H1 (cell line): ENCODE measurements at regions not wholly inside any gene's neighbourhood (a gene's known extent, or its start where the extent isn't known, plus 50 kb on each side); places are given as distances from the start of the nearest gene placed in this dataset.

Experiments used
- CTCF ChIA-PET: fragments of 300-600 bp; sonication (Branson Sonifier 250); formaldehyde crosslinking; loops from one replicate; lab custom pipeline; 2021; ENCODE audit not compliant: partially characterized antibody; lab: Charles Lee
- POLR2A ChIA-PET: fragments of 300-600 bp; sonication (Branson Sonifier 250); formaldehyde crosslinking; loops from one replicate; lab custom pipeline; 2021; ENCODE audit warnings: inconsistent platforms; ENCODE audit not compliant: partially characterized antibody; lab: Charles Lee
- DNase-seq, 2 experiments: peaks; one replicate each; pipeline versions ENCODE4 v3.0.0 to v3.0.0-alpha.2; 2010 to 2022; ENCODE audit warnings: low spot score in 2 of 2, low read depth in 1 of 2, mixed read lengths in 1 of 2
- FAIRE-seq: peaks from 2 replicates; lab custom pipeline; 2011; peaks lifted over from hg19 to GRCh38; lab: Jason Lieb, UNC
- H2AFZ ChIP-seq: 2 replicates; pipeline ENCODE4 v1.8.1; 2012; ENCODE audit warnings: low read length, inconsistent platforms
- H2AK5ac ChIP-seq: 2 replicates; pipeline ENCODE4 v1.6.1; 2013; ENCODE audit warnings: low read depth, low read length
- H2BK120ac ChIP-seq: replicated peaks from 2 replicates; pipeline ENCODE3; 2013; ENCODE audit warnings: low read depth, low read length, inconsistent platforms
- H2BK12ac ChIP-seq: 2 replicates; pipeline ENCODE4 v1.6.1; 2013; ENCODE audit warnings: low read depth, low read length
- H2BK15ac ChIP-seq: 2 replicates; pipeline ENCODE4 v1.6.1; 2013; ENCODE audit warnings: low read length
- H2BK20ac ChIP-seq: 2 replicates; pipeline ENCODE4 v1.6.1; 2013; ENCODE audit warnings: low read length
- H2BK5ac ChIP-seq: 2 replicates; pipeline ENCODE4 v1.6.1; 2013; ENCODE audit warnings: low read depth, low read length
- H3K14ac ChIP-seq: 2 replicates; pipeline ENCODE4 v1.6.1; 2013; ENCODE audit warnings: inconsistent platforms; ENCODE audit not compliant: insufficient read length
- H3K18ac ChIP-seq: 2 replicates; pipeline ENCODE4 v1.6.1; 2013; ENCODE audit warnings: low read length; ENCODE audit errors: extremely low read depth
- H3K23ac ChIP-seq: 2 replicates; pipeline ENCODE4 v1.6.1; 2013; ENCODE audit warnings: inconsistent platforms; ENCODE audit not compliant: insufficient read length
- H3K23me2 ChIP-seq: 2 replicates; pipeline ENCODE4 v1.6.1; 2013; ENCODE audit warnings: low read depth, low read length
- H3K27ac ChIP-seq: 2 replicates; pipeline ENCODE4 v1.6.1; 2011; ENCODE audit warnings: low read depth, low read length, inconsistent platforms
- H3K27me3 ChIP-seq, 4 experiments: replicated peaks in 1 of 4; 1 replicate in 1 of 4; 2 replicates in 3 of 4; pipeline versions ENCODE4 v1.6.1 to v1.8.1; 2011 to 2013; ENCODE audit warnings: low read length in 3 of 4, mild to moderate bottlenecking in 3 of 4, inconsistent platforms in 2 of 4, mixed read lengths in 2 of 4, moderate library complexity in 1 of 4; ENCODE audit not compliant: control insufficient read depth in 3 of 4, insufficient read depth in 3 of 4; ENCODE audit errors: extremely low read depth in 1 of 4
- H3K36me3 ChIP-seq, 4 experiments: 2 replicates each; pipeline versions ENCODE4 v1.6.1 to v1.8.1; 2011 to 2013; ENCODE audit warnings: mild to moderate bottlenecking in 4 of 4, low read length in 3 of 4, moderate library complexity in 2 of 4, control low read depth in 1 of 4, inconsistent platforms in 1 of 4; ENCODE audit not compliant: insufficient read depth in 4 of 4, control insufficient read depth in 2 of 4
- H3K4ac ChIP-seq: replicated peaks from 2 replicates; pipeline ENCODE3; 2013; ENCODE audit warnings: low read length, low read depth, mixed read lengths, inconsistent platforms; ENCODE audit not compliant: insufficient read length
- H3K4me1 ChIP-seq, 4 experiments: replicated peaks in 1 of 4; 1 replicate in 1 of 4; 2 replicates in 3 of 4; pipeline versions ENCODE4 v1.6.1 to v1.8.1; 2011 to 2013; ENCODE audit warnings: low read length in 3 of 4, inconsistent platforms in 2 of 4, mixed read lengths in 1 of 4; ENCODE audit not compliant: insufficient read depth in 4 of 4, control insufficient read depth in 3 of 4
- H3K4me2 ChIP-seq, 2 experiments: 2 replicates each; pipeline versions ENCODE4 v1.6.1 to v1.8.1; 2011 to 2013; ENCODE audit warnings: low read depth in 2 of 2, low read length in 2 of 2, control low read depth in 1 of 2, inconsistent platforms in 1 of 2, mild to moderate bottlenecking in 1 of 2; ENCODE audit not compliant: insufficient read depth in 1 of 2
- H3K4me3 ChIP-seq, 4 experiments: fragments of 200-600, 300-600 bp in 1 of 4; sonication (generic), shearing (Covaris generic), sonication (Bioruptor Twin) in 1 of 4; 2 replicates each; pipeline versions ENCODE4 v1.5.1 to v1.8.1; 2011 to 2016; ENCODE audit warnings: low read length in 4 of 4, low read depth in 3 of 4, control low read depth in 2 of 4, inconsistent platforms in 2 of 4, mild to moderate bottlenecking in 2 of 4, mixed read lengths in 1 of 4, moderate library complexity in 1 of 4; ENCODE audit not compliant: insufficient read depth in 2 of 4; ENCODE audit errors: extremely low read depth in 1 of 4
- H3K56ac ChIP-seq: replicated peaks from 2 replicates; pipeline ENCODE3; 2013; ENCODE audit warnings: low read depth, mild to moderate bottlenecking, mixed read lengths, low read length, inconsistent platforms; ENCODE audit not compliant: insufficient read length
- H3K79me1 ChIP-seq: 2 replicates; pipeline ENCODE4 v1.6.1; 2013; ENCODE audit warnings: low read depth, low read length, control low read depth
- H3K79me2 ChIP-seq, 2 experiments: 2 replicates each; pipeline versions ENCODE4 v1.6.1 to v1.8.1; 2012 to 2013; ENCODE audit warnings: low read length in 2 of 2, mild to moderate bottlenecking in 2 of 2, inconsistent platforms in 1 of 2; ENCODE audit not compliant: insufficient read depth in 2 of 2, control insufficient read depth in 1 of 2
- H3K9ac ChIP-seq, 4 experiments: replicated peaks in 1 of 4; 1 replicate in 1 of 4; 2 replicates in 3 of 4; pipeline versions ENCODE4 v1.6.1 to v1.8.1; 2011 to 2013; ENCODE audit warnings: low read depth in 3 of 4, low read length in 3 of 4, control low read depth in 2 of 4, mild to moderate bottlenecking in 2 of 4, moderate library complexity in 2 of 4, inconsistent platforms in 1 of 4; ENCODE audit errors: extremely low read depth in 1 of 4
- H3K9me3 ChIP-seq, 2 experiments: 2 replicates each; pipeline versions ENCODE4 v1.6.1 to v1.8.1; 2012 to 2013; ENCODE audit warnings: mild to moderate bottlenecking in 2 of 2, moderate library complexity in 2 of 2, control low read depth in 1 of 2, inconsistent platforms in 1 of 2, low read depth in 1 of 2, low read length in 1 of 2, mixed read lengths in 1 of 2; ENCODE audit not compliant: insufficient read depth in 2 of 2
- H4K20me1 ChIP-seq, 2 experiments: replicated peaks in 1 of 2; 2 replicates each; pipeline versions ENCODE3 to v1.8.1; 2011 to 2013; ENCODE audit warnings: inconsistent platforms in 2 of 2, low read length in 2 of 2, mild to moderate bottlenecking in 1 of 2; ENCODE audit not compliant: insufficient read depth in 2 of 2, control insufficient read depth in 1 of 2
- H4K5ac ChIP-seq: 2 replicates; pipeline ENCODE4 v1.6.1; 2013; ENCODE audit warnings: low read length, low read depth, mixed read lengths, inconsistent platforms; ENCODE audit not compliant: insufficient read length
- H4K8ac ChIP-seq: 2 replicates; pipeline ENCODE4 v1.8.0; 2013; ENCODE audit warnings: mild to moderate bottlenecking, moderate library complexity, low read length, inconsistent platforms; ENCODE audit not compliant: insufficient read depth; ENCODE audit errors: extremely low read depth
- H4K91ac ChIP-seq: replicated peaks from 2 replicates; pipeline ENCODE3; 2013; ENCODE audit warnings: low read length, mixed read lengths, inconsistent platforms; ENCODE audit not compliant: insufficient read length
- CBX5 ChIP-seq: fragments of 300-800, 300-1000 bp; sonication (generic); IDR thresholded peaks from 2 replicates; pipeline ENCODE4 v1.7.1; 2016; ENCODE audit warnings: antibody characterized with exemption, low read length, low read depth
- EGR1 ChIP-seq: IDR thresholded peaks from 2 replicates; pipeline ENCODE4 v1.6.1; 2011; ENCODE audit warnings: low read depth, low read length, borderline replicate concordance
- GTF2F1 ChIP-seq: IDR thresholded peaks from 2 replicates; pipeline ENCODE4 v1.6.1; 2012; ENCODE audit warnings: low read depth, low read length, improper control_type of control experiment, borderline replicate concordance
- HDAC2 ChIP-seq, 2 experiments: fragments of 300-600 bp in 1 of 2; sonication (generic) in 1 of 2; IDR thresholded peaks; 2 replicates each; pipeline ENCODE4 v1.6.1; 2011 to 2012; ENCODE audit warnings: low read depth in 2 of 2, low read length in 2 of 2, mild to moderate bottlenecking in 2 of 2, moderate library complexity in 2 of 2, borderline replicate concordance in 1 of 2, inconsistent platforms in 1 of 2
- HDAC6 ChIP-seq: IDR thresholded peaks from one replicate; pipeline ENCODE4 v1.7.1; 2012; ENCODE audit warnings: low read depth, mild to moderate bottlenecking, inconsistent platforms, low read length, moderate library complexity
- KDM4A ChIP-seq: IDR thresholded peaks from one replicate; pipeline ENCODE4 v1.7.1; 2012; ENCODE audit warnings: low read depth, mild to moderate bottlenecking, moderate library complexity, low read length, inconsistent platforms; ENCODE audit not compliant: severe bottlenecking
- POLR2AphosphoS5 ChIP-seq: IDR thresholded peaks from 2 replicates; pipeline ENCODE4 v1.6.1; 2011; ENCODE audit warnings: low read depth, low read length
- RBBP5 ChIP-seq: IDR thresholded peaks from 2 replicates; pipeline ENCODE4 v1.7.1; 2012; ENCODE audit warnings: low read depth, mild to moderate bottlenecking, inconsistent platforms, low read length, moderate library complexity, borderline replicate concordance
- SIRT6 ChIP-seq: IDR thresholded peaks from one replicate; pipeline ENCODE4 v1.7.1; 2012; ENCODE audit warnings: low read length, inconsistent platforms
- SP2 ChIP-seq: IDR thresholded peaks from 2 replicates; pipeline ENCODE4 v1.6.1; 2012; ENCODE audit warnings: mild to moderate bottlenecking, low read length, inconsistent platforms
- SRF ChIP-seq: IDR thresholded peaks from 2 replicates; pipeline ENCODE4 v1.6.1; 2011; ENCODE audit warnings: mild to moderate bottlenecking, low read depth, low read length, moderate library complexity
- TBP ChIP-seq: IDR thresholded peaks from 2 replicates; pipeline ENCODE4 v1.6.1; 2011; ENCODE audit warnings: low read depth, low read length, improper control_type of control experiment
- TF ChIP-seq, protein P1 (sequence below): IDR thresholded peaks from 2 replicates; pipeline ENCODE4 v1.6.1; 2012; ENCODE audit warnings: low read length, inconsistent platforms
- TF ChIP-seq, protein P2 (sequence below): IDR thresholded peaks from 2 replicates; pipeline ENCODE4 v1.6.1; 2012; ENCODE audit warnings: inconsistent platforms

DNA sequence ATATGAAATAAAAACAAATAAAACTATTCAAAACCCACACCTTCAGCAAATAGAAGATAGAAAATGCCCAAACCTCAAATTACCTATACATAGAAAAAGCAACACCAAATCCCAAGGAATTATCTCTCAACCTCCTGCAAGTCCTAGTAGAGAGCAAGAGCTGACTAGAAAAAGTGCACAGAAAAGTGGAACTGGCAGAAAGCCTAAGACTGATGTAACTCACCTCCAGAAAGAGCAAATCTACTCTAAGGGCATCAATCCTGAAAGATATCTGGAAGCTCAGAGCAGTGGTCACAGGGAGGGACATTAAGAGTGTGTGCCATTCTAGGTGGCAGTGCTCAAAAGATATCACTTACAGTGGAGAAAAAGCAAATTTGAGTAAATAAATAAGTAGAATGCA is 62.1 kb upstream of the PLEKHG7 start:
- Histone ChIP-seq H3K36me3 (no peaks in the 10 kb centered on the region), H3K4me3 (no peak overlapping the region), H3K4me2 (no peak overlapping the region), H4K91ac (no peak overlapping the region), H3K9me3 (no peaks in the 10 kb centered on the region), H3K4me1 (no peaks in the 10 kb centered on the region), H4K20me1 (no peaks in the 10 kb centered on the region), H2BK12ac (no peak overlapping the region), H2BK120ac (no peak overlapping the region), H3K56ac (no peak overlapping the region), H4K5ac (no peak overlapping the region), H2BK15ac (no peak overlapping the region), H3K23ac (no peak overlapping the region), H2BK5ac (no peak overlapping the region), H3K27ac (no peak overlapping the region), H3K23me2 (no peaks in the 10 kb centered on the region), H2AK5ac (no peak overlapping the region), H2BK20ac (no peak overlapping the region), H3K27me3 (no peaks in the 10 kb centered on the region), H3K9ac (no peak overlapping the region), H3K79me2 (no peaks in the 10 kb centered on the region), H3K4ac (no peak overlapping the region), H2AFZ (no peak overlapping the region), H4K8ac (no peak overlapping the region), H3K79me1 (no peaks in the 10 kb centered on the region), H3K18ac (no peak overlapping the region), H3K14ac (no peak overlapping the region)
- ChIA-PET CTCF (no interaction called here), POLR2A (no interaction called here)
- DNase-seq (no peak), FAIRE-seq (no peak)
- TF ChIP-seq, protein P1, sequence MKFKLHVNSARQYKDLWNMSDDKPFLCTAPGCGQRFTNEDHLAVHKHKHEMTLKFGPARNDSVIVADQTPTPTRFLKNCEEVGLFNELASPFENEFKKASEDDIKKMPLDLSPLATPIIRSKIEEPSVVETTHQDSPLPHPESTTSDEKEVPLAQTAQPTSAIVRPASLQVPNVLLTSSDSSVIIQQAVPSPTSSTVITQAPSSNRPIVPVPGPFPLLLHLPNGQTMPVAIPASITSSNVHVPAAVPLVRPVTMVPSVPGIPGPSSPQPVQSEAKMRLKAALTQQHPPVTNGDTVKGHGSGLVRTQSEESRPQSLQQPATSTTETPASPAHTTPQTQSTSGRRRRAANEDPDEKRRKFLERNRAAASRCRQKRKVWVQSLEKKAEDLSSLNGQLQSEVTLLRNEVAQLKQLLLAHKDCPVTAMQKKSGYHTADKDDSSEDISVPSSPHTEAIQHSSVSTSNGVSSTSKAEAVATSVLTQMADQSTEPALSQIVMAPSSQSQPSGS = no peak
- TF ChIP-seq TBP (no peak), SP2 (no peak), GTF2F1 (no peak), SIRT6 (no peak), CBX5 (no peak), EGR1 (no peak), HDAC6 (no peak), SRF (no peak), RBBP5 (no peak), POLR2AphosphoS5 (no peak), KDM4A (no peak), HDAC2 (IDR thresholded peaks at IDR 0.05; ENCODE audit: borderline replicate concordance in 1 of 2, low read depth in 2 of 2, low read length in 2 of 2) (no peak)
- TF ChIP-seq, protein P2, sequence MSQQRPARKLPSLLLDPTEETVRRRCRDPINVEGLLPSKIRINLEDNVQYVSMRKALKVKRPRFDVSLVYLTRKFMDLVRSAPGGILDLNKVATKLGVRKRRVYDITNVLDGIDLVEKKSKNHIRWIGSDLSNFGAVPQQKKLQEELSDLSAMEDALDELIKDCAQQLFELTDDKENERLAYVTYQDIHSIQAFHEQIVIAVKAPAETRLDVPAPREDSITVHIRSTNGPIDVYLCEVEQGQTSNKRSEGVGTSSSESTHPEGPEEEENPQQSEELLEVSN = no peak
